HG02885 (cell line): ENCODE measurements at regions not wholly inside any gene's neighbourhood (a gene's known extent, or its start where the extent isn't known, plus 50 kb on each side); places are given as distances from the start of the nearest gene placed in this dataset.
"Not testable (repeated sequence)": the region's sequence is repeated elsewhere in the genome, so short reads cannot be mapped to it uniquely, and the experiment has no call there.

Experiments used
- ATAC-seq: cut with Tn5 transposase; IDR thresholded peaks from one replicate; pipeline ENCODE4 v1.9.1; 2021; ENCODE audit warnings: mild to moderate bottlenecking; ENCODE audit not compliant: unreplicated experiment, poor library complexity

DNA sequence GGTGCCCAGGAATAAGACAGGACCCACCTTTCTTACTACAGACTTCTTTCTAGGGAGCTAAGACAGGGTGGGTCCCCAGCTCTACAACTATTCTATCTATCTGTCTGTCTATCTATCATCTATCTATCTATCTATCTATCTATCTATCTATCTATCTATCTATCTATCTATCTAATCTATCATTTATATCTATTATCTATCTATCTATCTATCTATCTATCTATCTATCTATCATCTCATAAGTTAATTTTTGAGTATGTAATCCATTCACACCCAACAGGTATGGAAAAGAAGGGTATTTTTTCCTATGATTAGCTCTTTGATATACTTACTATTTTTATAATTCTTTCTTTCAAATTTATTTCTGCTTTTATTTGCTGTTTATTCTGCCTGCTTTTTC is 55.9 kb downstream of the BAMBI start:
- ATAC-seq, result no peak

GRCh38 chr10:28733647-28734046 is 56.3 kb downstream of the BAMBI start:
- ATAC-seq, result no peak

DNA sequence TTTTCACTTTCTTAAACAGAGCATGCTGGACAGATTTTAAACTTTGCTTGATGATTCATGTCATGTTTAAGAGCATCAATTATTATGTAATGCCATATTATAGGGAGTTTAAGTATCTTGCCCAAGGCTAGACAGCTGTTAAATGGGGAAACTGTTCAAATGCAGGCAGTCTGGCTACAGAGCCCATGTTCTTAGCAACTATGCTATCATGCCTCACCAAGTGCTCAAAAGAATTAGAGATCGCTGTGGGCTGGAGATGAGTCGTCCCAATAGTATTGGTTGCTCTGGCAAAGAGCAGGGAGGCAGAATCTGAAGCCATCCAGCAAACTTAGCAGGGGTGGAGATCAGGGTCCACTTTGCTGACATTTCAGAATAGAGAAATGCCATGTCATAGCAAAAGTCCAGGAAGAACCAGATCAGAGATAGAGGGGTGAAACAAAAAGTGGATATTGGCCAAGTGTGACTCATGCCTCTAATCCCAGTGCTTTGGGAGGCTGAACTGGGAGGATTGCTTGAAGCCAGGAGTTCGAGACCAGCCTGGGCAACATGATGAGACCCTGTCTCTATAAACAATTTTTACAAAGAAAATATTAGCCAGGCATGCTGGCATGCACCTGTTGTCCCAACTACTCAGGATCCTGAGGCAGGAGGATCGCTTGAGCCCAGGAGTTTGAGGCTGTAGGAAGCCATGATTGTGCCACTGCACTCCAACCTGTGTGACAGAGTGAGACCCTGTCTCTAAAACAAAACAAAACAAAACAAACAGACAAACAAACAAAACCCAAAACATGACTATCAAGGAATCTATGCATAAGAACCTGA is 57.8 kb downstream of the BAMBI start:
- ATAC-seq, result no peak

GRCh38 chr10:28737096-28737495 is 59.8 kb downstream of the BAMBI start:
- no peak for ATAC-seq

- ATAC-seq, result no peak
These were observed 60.9 kb downstream of the BAMBI start for GRCh38 chr10:28738200-28738599.

DNA sequence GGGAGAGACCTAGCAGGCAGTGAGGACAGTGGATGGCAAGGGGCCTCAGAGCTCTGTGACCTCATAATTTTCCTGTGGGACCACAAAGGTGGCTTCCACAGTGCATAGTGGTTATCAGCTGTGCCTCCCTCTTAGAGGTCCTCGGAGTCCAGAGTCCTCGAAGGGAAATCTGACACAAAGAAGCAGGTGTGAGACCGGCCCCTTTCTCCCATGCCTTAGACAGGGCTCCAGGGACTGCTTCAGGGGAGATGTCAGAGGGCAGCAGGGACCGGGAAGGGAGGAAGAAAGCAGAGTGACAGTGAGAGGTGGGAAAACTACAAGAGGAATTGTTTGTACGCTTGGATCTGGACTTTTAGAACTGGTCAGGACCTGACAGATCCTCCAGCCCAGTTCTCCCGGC is 66.3 kb downstream of the BAMBI start:
- ATAC-seq, result no peak

DNA sequence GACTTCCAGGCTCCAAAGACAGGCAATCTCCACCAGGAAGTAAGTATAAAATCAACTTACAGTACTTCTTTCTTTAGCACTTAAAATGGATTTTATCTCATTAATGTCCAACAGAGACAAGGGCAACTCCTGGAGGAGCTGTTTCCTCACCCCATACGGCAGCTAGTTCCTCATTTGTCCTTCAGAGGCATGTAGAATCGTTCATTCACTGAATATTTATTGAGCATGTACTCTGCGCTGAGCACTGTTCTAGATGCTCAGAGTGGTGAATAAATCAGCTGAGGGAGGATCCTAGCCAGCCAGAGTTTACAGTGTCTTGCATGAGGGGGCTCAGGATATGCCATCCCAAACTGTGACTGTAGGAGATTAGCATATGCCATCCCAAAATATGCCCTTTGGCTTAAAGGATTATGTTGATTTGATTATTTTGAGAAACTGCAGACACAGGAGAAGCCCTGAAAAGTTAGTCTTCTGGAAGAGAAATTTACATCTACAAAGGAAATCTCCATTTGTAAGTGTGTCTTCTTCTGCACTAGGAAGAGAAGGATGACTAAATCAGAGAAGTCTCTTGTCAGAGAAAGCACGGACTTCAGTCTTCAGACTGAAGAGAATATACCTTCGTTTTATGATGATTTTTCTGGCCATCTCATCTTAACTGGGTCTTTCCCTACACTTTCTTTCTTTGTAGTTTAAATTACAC is 66.9 kb downstream of the BAMBI start:
- no peak for ATAC-seq

- ATAC-seq, result no peak
These were observed 77.8 kb downstream of the BAMBI start for GRCh38 chr10:28754930-28755718.

DNA sequence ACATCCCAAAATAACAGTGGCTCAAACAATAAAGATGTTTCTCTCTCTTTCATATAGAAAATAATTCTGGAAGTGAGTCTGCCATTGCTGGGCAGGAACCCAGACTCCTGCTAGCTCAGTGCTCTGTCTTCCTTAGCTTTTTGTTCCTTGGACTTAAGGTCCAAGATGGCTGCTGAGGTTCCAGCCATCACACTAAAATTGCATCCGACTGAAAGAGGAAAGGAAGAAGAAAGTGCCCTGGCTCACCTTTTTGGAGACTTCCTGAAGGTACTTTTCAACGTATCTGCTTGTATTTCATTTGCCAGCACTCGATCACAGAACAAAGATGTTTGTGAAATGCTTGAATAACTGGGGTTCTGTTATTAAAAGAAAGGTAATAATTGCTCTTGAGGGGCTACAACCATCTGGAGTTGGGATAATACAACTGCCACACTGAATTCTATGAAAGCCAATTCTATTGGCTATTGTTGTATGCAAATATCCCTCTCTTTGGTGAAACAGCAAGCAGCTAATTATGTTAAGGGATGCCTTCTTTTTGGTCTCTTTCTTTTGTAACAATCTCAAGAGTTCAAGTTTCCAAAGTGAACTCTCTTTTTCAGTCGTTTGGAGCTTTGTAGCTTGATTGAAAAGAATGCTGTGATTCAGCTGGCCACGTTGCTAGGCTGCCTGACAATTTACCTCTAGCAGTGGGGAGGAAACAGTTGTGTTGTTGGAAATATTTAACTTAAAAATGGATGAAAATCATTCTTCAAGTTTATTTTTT is 83.9 kb downstream of the BAMBI start:
- no peak for ATAC-seq

DNA sequence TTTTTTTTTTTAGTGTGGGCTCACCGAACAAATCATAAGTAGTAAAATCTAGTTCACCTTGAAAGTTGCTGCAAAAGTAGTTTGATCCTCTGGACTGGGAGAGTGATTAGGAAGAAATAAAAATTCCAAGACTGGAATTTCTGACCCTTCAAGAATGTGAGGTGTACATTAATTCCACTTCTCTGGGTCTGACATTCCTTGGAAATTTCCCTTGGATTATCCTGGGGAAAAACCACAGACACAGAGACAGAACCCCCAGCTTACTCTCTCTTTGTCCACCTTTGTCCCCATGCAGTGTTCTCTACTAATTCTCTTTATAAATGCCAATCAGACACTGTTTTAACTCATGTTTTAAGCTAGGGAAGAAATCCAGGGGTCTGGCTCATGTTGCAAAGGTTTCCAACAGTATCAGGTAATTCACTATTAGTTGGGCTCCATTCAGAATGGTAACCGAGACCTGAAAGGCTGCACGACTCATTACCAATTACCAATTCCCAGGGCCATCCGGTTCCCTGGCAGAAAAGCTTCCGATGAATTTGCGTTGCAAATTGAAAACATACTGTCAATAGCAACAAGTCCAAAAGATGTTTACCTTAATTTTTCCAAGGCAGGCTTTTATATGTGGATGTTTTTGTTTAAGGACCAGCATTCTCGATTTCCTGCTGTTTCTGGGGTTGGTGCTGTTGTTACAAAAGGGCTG is 86.3 kb downstream of the BAMBI start:
- no peak for ATAC-seq

DNA sequence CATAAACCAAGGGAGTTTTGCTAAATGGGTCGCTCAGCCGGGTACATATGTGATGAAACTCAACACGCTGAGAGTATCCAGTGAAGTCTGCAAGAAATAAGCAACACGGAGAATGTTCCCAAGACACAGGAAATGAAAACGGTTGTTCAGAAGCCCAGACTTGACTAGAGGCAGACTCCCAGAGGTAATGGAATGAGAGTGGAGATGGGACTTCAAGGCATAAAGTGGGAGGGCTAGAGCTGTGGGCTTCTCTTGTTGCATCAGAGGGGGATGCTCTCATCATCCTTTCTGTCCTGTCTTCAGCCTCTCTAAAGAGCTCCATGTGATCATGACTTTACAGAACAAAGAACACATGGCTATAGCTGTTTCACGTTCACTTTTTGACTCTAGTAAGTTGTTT is 88.3 kb downstream of the BAMBI start:
- ATAC-seq, result no peak

GRCh38 chr10:28768227-28768626 is 90.9 kb downstream of the BAMBI start:
- no peak for ATAC-seq

DNA sequence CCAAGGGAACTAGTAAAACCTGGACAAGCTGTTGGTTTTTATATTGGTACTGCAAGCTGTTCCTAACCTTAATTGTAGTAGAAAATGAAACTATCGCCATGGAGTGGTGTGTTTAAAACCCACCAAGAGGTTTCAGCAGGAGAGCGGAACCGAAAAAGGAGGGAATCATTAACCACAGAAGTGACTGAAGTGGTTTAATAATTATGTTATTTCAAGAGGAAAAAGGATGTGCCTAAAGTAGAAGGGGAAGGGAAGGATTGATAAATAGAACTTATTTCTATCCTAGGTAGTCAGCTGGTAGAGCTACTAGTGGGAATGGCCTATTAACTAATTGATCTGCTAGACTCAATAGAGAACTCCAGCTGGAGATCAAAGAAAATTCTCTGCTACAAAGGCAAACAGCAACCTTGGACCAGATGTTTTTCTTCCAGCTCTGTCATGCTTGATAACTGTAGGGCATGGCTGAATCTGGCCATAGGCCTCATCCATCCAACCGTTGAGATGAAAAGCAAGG is 91.8 kb downstream of the BAMBI start:
- no peak for ATAC-seq

DNA sequence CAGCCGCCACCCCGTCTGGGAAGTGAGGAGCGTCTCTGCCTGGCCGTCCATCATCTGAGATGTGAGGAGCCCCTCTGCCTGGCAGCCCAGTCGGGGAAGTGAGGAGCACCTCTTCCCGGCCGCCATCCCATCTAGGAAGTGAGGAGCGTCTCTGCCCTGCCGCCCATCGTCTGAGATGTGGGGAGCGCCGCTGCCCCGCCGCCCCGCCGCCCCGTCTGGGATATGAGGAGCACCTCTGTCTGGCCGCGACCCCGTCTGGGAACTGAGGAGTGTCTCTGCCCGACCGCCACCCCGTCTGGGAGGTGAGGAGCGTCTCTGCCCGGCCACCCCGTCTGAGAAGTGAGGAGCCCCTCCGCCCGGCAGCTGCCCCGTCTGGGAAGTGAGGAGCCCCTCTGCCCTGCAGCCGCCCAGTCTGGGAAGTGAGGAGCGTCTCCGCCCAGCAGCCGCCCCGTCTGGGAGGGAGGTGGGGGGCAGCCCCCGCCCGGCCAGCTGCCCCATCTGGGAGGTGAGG is 94.3 kb downstream of the BAMBI start:
- ATAC-seq, result not testable (repeated sequence)

DNA sequence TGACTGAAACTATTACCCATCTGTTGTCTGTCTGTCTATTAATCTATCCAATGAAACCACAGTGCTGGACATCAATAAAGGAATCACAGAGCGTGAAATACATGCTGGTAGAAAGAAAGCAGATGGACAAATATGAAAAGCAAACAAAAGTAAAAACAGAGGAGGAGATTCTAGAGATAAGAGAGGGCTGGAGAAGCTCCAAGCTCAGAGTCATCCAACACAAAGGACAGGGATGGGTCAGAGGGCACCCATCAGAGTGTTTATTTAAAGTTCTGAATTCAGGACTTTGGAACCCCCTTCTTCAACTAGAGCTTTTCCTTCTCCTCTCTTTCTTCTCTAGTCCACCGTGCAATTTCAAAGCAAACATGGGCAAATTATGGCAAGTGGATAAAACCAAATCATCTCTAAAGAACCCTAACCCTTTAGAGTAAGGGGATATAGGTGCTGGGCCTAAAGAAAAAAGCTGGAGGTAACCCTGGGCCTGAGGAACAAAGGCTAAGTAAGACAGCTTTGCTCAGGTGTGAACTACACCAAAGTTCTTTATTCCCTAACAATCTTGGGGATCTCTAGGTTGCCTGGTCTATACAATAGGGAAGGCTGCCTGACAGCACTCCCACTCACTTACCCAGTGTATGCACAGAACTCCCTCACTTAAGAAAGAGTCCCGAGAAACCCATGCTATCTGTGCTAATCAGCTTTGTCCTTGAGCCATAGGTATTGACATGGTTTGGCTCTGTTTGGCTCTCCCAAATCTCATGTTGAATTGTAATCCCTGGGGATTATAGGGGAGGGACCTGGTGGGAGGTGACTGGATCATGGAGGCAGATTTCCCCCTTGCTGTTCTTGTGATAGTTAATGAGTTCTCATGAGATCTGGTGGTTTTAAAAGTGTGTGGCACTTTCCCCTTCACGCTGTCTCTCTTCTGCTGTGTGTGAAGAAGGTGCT is 97.0 kb downstream of the BAMBI start:
- ATAC-seq, result no peak

- ATAC-seq, result no peak
These were observed 98.5 kb downstream of the BAMBI start for GRCh38 chr10:28775773-28776172.

DNA sequence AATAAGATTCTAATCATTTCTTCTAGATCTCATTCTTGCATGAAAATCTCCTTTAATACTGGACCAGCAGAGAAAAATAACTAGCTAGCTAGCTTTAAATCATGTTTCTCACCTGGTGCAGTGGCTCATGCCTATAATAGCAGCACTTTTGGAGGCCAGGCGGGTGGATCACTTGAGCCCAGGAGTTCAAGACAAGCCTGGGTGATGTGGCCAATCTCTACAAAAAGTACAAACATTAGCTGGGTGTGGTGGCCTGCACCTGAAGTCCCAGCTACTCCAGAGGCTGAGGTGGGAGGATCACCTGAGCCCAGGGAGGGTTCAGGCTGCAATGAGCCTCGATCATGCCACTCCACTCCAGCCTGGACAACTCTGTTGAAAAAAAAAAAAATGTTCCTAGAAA is 99.2 kb downstream of the BAMBI start:
- ATAC-seq, result no peak

DNA sequence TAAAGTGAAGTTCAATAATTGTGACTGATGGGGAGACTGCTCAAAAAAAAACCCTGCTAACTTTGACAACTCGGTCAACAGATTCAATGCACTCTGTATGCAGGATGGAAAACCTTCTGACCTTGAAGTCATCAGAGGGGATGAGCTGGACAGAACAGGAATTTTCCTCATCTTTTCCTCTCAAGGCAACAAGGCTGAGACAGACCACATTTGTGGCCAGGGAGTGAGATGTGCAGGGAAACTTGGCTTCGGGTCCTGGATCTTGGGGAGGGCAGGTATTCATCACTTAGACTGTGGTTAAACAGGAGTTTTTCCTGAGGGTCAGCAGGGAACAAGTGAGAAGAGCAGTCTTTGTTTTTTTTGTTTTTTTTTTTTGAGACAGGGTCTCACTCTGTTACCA is 100.6 kb downstream of the BAMBI start:
- no peak for ATAC-seq
